ENCODE measurements at regions not wholly inside any gene's neighbourhood (a gene's known extent, or its start where the extent isn't known, plus 50 kb on each side); places are given as distances from the start of the nearest gene placed in this dataset.

- in situ Hi-C loops (cut with MboI; ENCODE audit: low sequenced_read_pairs, unreplicated experiment) = no loop called here
These were observed 92.7 kb downstream of the PHETA1 start for GRCh38 chr12:111276146-111276545.

GRCh38 chr12:111275308-111275707, 93.6 kb downstream of the PHETA1 start:
- no peak for TF ChIP-seq CTCF (IDR thresholded peaks at IDR 0.05; ENCODE audit: borderline replicate concordance, control extremely low read depth, extremely low read depth, insufficient read depth, missing control alignments)
- in situ Hi-C loops (cut with MboI; ENCODE audit: low sequenced_read_pairs, unreplicated experiment) = no loop called here
- DNase-seq (ENCODE audit: low spot score) = no peak

More at GRCh38 chr12:111276146-111276545, 92.7 kb downstream of the PHETA1 start:
- no peak for DNase-seq (ENCODE audit: low spot score)
- no peak for TF ChIP-seq CTCF (IDR thresholded peaks at IDR 0.05; ENCODE audit: borderline replicate concordance, control extremely low read depth, extremely low read depth, insufficient read depth, missing control alignments)

- TF ChIP-seq CTCF (IDR thresholded peaks at IDR 0.05; ENCODE audit: borderline replicate concordance, control extremely low read depth, extremely low read depth, insufficient read depth, missing control alignments) = no peak
- in situ Hi-C loops (cut with MboI; ENCODE audit: low sequenced_read_pairs, unreplicated experiment) = no loop called here
- DNase-seq (ENCODE audit: low spot score) = no peak
These were observed 94.1 kb downstream of the PHETA1 start for GRCh38 chr12:111274777-111275176.

GRCh38 chr12:111271674-111272418, 97.0 kb downstream of the PHETA1 start:
- no peak for DNase-seq (ENCODE audit: low spot score)
- peak; percentile 14 for TF ChIP-seq CTCF (IDR thresholded peaks at IDR 0.05; ENCODE audit: borderline replicate concordance, control extremely low read depth, extremely low read depth, insufficient read depth, missing control alignments)

GRCh38 chr12:111270774-111271173, 98.1 kb downstream of the PHETA1 start:
- in situ Hi-C loops (cut with MboI; ENCODE audit: low sequenced_read_pairs, unreplicated experiment) = no loop called here

More at GRCh38 chr12:111271674-111272418, 97.0 kb downstream of the PHETA1 start:
- in situ Hi-C loops (cut with MboI; ENCODE audit: low sequenced_read_pairs, unreplicated experiment) = no loop called here

DNA sequence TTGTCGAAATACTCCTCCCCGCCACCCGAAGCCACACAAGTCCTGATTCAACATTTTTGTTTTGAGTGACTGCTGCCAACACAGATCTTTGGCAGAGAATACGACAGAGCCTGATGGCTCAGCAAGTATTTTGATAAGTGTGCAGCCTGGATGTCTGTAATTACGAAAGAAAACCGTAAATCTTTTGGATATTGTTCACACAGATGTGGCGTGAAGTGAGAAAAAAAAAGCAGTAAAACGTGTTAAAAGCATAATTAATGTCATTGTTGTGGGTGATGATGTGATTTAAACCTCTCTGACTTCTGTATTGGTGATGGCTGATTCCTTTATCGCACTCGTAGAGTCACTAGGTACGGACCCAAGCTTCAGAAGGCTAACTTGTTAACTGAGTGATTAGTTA, 98.7 kb downstream of the PHETA1 start:
- no peak for DNase-seq (ENCODE audit: low spot score)
- in situ Hi-C loops (cut with MboI; ENCODE audit: low sequenced_read_pairs, unreplicated experiment) = no loop called here
- no peak for TF ChIP-seq CTCF (IDR thresholded peaks at IDR 0.05; ENCODE audit: borderline replicate concordance, control extremely low read depth, extremely low read depth, insufficient read depth, missing control alignments)

More at GRCh38 chr12:111270774-111271173, 98.1 kb downstream of the PHETA1 start:
- no peak for DNase-seq (ENCODE audit: low spot score)
- no peak for TF ChIP-seq CTCF (IDR thresholded peaks at IDR 0.05; ENCODE audit: borderline replicate concordance, control extremely low read depth, extremely low read depth, insufficient read depth, missing control alignments)

All from GM13976 (cell line).